H1 (cell line): ENCODE measurements at regions not wholly inside any gene's neighbourhood (a gene's known extent, or its start where the extent isn't known, plus 50 kb on each side); places are given as distances from the start of the nearest gene placed in this dataset.

Experiments used
- BCL11A ChIP-seq, 2 experiments: IDR thresholded peaks; one replicate each; pipeline ENCODE4 v1.6.1; 2011; ENCODE audit warnings: low read depth in 2 of 2, low read length in 2 of 2, mild to moderate bottlenecking in 2 of 2
- CHD1 ChIP-seq: IDR thresholded peaks from 2 replicates; pipeline ENCODE4 v1.6.1; 2012; ENCODE audit warnings: low read depth, low read length, improper control_type of control experiment
- CHD2 ChIP-seq: IDR thresholded peaks from 2 replicates; pipeline ENCODE4 v1.6.1; 2012; ENCODE audit warnings: low read length, improper control_type of control experiment
- CHD7 ChIP-seq: fragments of 300-600 bp; sonication (generic); IDR thresholded peaks from 2 replicates; pipeline ENCODE4 v1.7.1; 2012; ENCODE audit warnings: low read length, moderate library complexity, mild to moderate bottlenecking, inconsistent platforms; ENCODE audit not compliant: insufficient replicate concordance
- EP300 ChIP-seq, 2 experiments: IDR thresholded peaks; 1 replicate in 1 of 2; 2 replicates in 1 of 2; pipeline ENCODE4 v1.6.1; 2011 to 2012; ENCODE audit warnings: low read depth in 2 of 2, low read length in 2 of 2, mild to moderate bottlenecking in 2 of 2, borderline replicate concordance in 1 of 2, inconsistent platforms in 1 of 2, moderate library complexity in 1 of 2
- EZH2 ChIP-seq: fragments of 200-600 bp; sonication (generic); IDR thresholded peaks from 2 replicates; pipeline ENCODE4 v1.7.1; 2012; ENCODE audit warnings: low read depth, mild to moderate bottlenecking, moderate library complexity, low read length, inconsistent platforms; ENCODE audit not compliant: severe bottlenecking
- FOSL1 ChIP-seq: IDR thresholded peaks from 2 replicates; pipeline ENCODE4 v1.6.1; 2011; ENCODE audit warnings: mild to moderate bottlenecking, low read depth, low read length, moderate library complexity; ENCODE audit not compliant: insufficient read depth
- GABPA ChIP-seq: IDR thresholded peaks from 2 replicates; pipeline ENCODE4 v1.6.1; 2011; ENCODE audit warnings: mild to moderate bottlenecking, low read length, moderate library complexity, borderline replicate concordance; ENCODE audit not compliant: insufficient read depth
- HDAC2 ChIP-seq, 2 experiments: fragments of 300-600 bp in 1 of 2; sonication (generic) in 1 of 2; IDR thresholded peaks; 2 replicates each; pipeline ENCODE4 v1.6.1; 2011 to 2012; ENCODE audit warnings: low read depth in 2 of 2, low read length in 2 of 2, mild to moderate bottlenecking in 2 of 2, moderate library complexity in 2 of 2, borderline replicate concordance in 1 of 2, inconsistent platforms in 1 of 2
- POLR2A ChIP-seq, 2 experiments: IDR thresholded peaks; 1 replicate in 1 of 2; 2 replicates in 1 of 2; pipeline ENCODE4 v1.6.1; 2011; ENCODE audit warnings: low read depth in 2 of 2, low read length in 2 of 2, mild to moderate bottlenecking in 2 of 2; ENCODE audit errors: control extremely low read depth in 1 of 2
- SP2 ChIP-seq: IDR thresholded peaks from 2 replicates; pipeline ENCODE4 v1.6.1; 2012; ENCODE audit warnings: mild to moderate bottlenecking, low read length, inconsistent platforms
- TCF12 ChIP-seq: IDR thresholded peaks from 2 replicates; pipeline ENCODE4 v1.6.1; 2011; ENCODE audit warnings: low read depth, mild to moderate bottlenecking, low read length

- no peak for TF ChIP-seq CHD1
- no peak for TF ChIP-seq EZH2
- no peak for TF ChIP-seq TCF12
- no peak for TF ChIP-seq FOSL1
- no peak; a peak in 1 of 4 replicates for TF ChIP-seq HDAC2 (IDR thresholded peaks at IDR 0.05; ENCODE audit: borderline replicate concordance in 1 of 2, low read depth in 2 of 2, low read length in 2 of 2)
- peak; percentile 10 to 72 for TF ChIP-seq POLR2A (IDR thresholded peaks at IDR 0.05; ENCODE audit: control extremely low read depth in 1 of 2, low read depth in 2 of 2, low read length in 2 of 2)
- TF ChIP-seq EP300 (IDR thresholded peaks at IDR 0.05; ENCODE audit: borderline replicate concordance in 1 of 2, low read depth in 2 of 2, low read length in 2 of 2), result peak in 1 of 2 experiments; percentile 90; a peak in 1 of 3 replicates
- TF ChIP-seq CHD2, result no peak
- TF ChIP-seq BCL11A (IDR thresholded peaks at IDR 0.05; ENCODE audit: low read depth in 2 of 2, low read length in 2 of 2), result no peak
- TF ChIP-seq GABPA, result no peak
- TF ChIP-seq CHD7, result no peak
- TF ChIP-seq SP2, result no peak
These were observed 738.5 kb upstream of the CHRM3 start (continued) for GRCh38 chr1:238647877-238648276.
